HCT116 (cell line): ENCODE measurements at regions not wholly inside any gene's neighbourhood (a gene's known extent, or its start where the extent isn't known, plus 50 kb on each side); places are given as distances from the start of the nearest gene placed in this dataset.
"Not testable (repeated sequence)": the region's sequence is repeated elsewhere in the genome, so short reads cannot be mapped to it uniquely, and the experiment has no call there.

Experiments
- ATAC-seq: fragments of 200-7000 bp; cut with Tn5 transposase; 2 replicates; pipeline ENCODE4 v1.9.1; 2020; ENCODE audit warnings: mild to moderate bottlenecking, moderate library complexity
- BruUV-seq: library from RNA; stranded (reverse); fragments of 400-500 nt; replicated peaks from 2 replicates; lab custom pipeline; 2021; lab: Mats Ljungman, UMichigan
- CTCF ChIA-PET: fragments of 300-600 bp; sonication (Branson Sonifier 250); formaldehyde crosslinking; loops from one replicate; lab custom pipeline; 2021; ENCODE audit warnings: antibody characterized with exemption; lab: Charles Lee
- POLR2A ChIA-PET: fragments of 300-600, 350-600 bp; sonication (Branson Sonifier 250); formaldehyde crosslinking; loops from one replicate; lab custom pipeline; 2021; ENCODE audit warnings: antibody characterized with exemption; lab: Charles Lee
- RAD21 ChIA-PET, 2 experiments: fragments of 300-600 bp; sonication (Branson Sonifier 250); formaldehyde crosslinking; loops; one replicate each; lab custom pipeline; 2023; ENCODE audit warnings: low total read pairs in 2 of 2; ENCODE audit not compliant: uncharacterized antibody in 2 of 2, unreplicated experiment in 2 of 2, low non-redundant PET in 1 of 2; lab: Charles Lee
- DNase-seq: peaks from one replicate; pipeline ENCODE4 v3.0.0-alpha.2; 2010; ENCODE audit warnings: low read depth, low spot score
- H2AFZ ChIP-seq: fragments of 200-600 bp; shearing (Covaris generic), sonication (generic); 2 replicates; pipeline ENCODE4 v1.6.1; 2017; ENCODE audit warnings: low read depth, mixed run types, mixed read lengths, antibody characterized with exemption, low read length; ENCODE audit not compliant: poor library complexity, severe bottlenecking
- H3K27ac ChIP-seq: 2 replicates; pipeline ENCODE4 v1.5.1; 2012; ENCODE audit warnings: low read depth, low read length
- H3K27me3 ChIP-seq: fragments of 200-600 bp; sonication (generic); 2 replicates; pipeline ENCODE4 v1.6.1; 2016; ENCODE audit warnings: mixed run types, low read length, mixed read lengths; ENCODE audit not compliant: insufficient read depth
- H3K36me3 ChIP-seq, 2 experiments: fragments of 200-500 bp in 1 of 2; fragments of 200-600 bp in 1 of 2; sonication (Bioruptor generic) in 1 of 2; sonication (generic) in 1 of 2; 2 replicates each; pipeline versions ENCODE4 v1.5.1 to v1.6.1; 2014 to 2016; ENCODE audit warnings: low read length in 2 of 2, inconsistent platforms in 1 of 2, mixed read lengths in 1 of 2, mixed run types in 1 of 2; ENCODE audit not compliant: insufficient read depth in 2 of 2, control insufficient read depth in 1 of 2
- H3K4me1 ChIP-seq, 2 experiments: fragments of 200-600 bp in 1 of 2; sonication (generic) in 1 of 2; 2 replicates each; pipeline versions ENCODE4 v1.5.1 to v1.6.1; 2012 to 2017; ENCODE audit warnings: low read length in 2 of 2, inconsistent platforms in 1 of 2, mild to moderate bottlenecking in 1 of 2, mixed read lengths in 1 of 2, mixed run types in 1 of 2, moderate library complexity in 1 of 2; ENCODE audit not compliant: insufficient read depth in 2 of 2, control insufficient read depth in 1 of 2
- H3K4me2 ChIP-seq: fragments of 200-600 bp; sonication (generic); 2 replicates; pipeline ENCODE4 v1.6.1; 2017; ENCODE audit warnings: mixed run types, low read length, mixed read lengths
- H3K4me3 ChIP-seq, 2 experiments: fragments of 200-600 bp in 1 of 2; sonication (generic) in 1 of 2; replicated peaks in 1 of 2; 2 replicates each; pipeline ENCODE4 v1.5.1; 2011 to 2016; ENCODE audit warnings: low read length in 2 of 2, control low read depth in 1 of 2, low read depth in 1 of 2, mild to moderate bottlenecking in 1 of 2, mixed read lengths in 1 of 2, mixed run types in 1 of 2
- H3K79me2 ChIP-seq: fragments of 200-600 bp; sonication (generic); 2 replicates; pipeline ENCODE4 v1.6.1; 2017; ENCODE audit warnings: mild to moderate bottlenecking, mixed run types, low read length, moderate library complexity, mixed read lengths; ENCODE audit not compliant: insufficient read depth
- H3K9ac ChIP-seq: fragments of 200-600 bp; sonication (generic); 2 replicates; pipeline ENCODE4 v1.6.1; 2016; ENCODE audit warnings: low read length, mixed read lengths
- H3K9me2 ChIP-seq: fragments of 200-600 bp; sonication (generic), shearing (Covaris generic); 2 replicates; pipeline ENCODE4 v1.6.1; 2017; ENCODE audit warnings: mixed run types, mild to moderate bottlenecking, moderate library complexity; ENCODE audit not compliant: insufficient read depth
- H3K9me3 ChIP-seq, 2 experiments: fragments of 200-500 bp in 1 of 2; fragments of 200-600 bp in 1 of 2; sonication (Bioruptor generic) in 1 of 2; sonication (generic) in 1 of 2; 2 replicates each; pipeline ENCODE4 v1.6.1; 2014 to 2017; ENCODE audit warnings: low read length in 2 of 2, mixed read lengths in 2 of 2, inconsistent platforms in 1 of 2, low read depth in 1 of 2, mild to moderate bottlenecking in 1 of 2, mixed run types in 1 of 2, moderate library complexity in 1 of 2; ENCODE audit not compliant: control insufficient read depth in 1 of 2, insufficient read depth in 1 of 2
- H4K20me1 ChIP-seq: fragments of 200-600 bp; sonication (generic), shearing (Covaris generic); 2 replicates; pipeline ENCODE4 v1.6.1; 2017; ENCODE audit warnings: mixed run types, mild to moderate bottlenecking, moderate library complexity; ENCODE audit not compliant: insufficient read depth
- ATF3 ChIP-seq: IDR thresholded peaks from 2 replicates; pipeline ENCODE4 v1.6.1; 2012
- CEBPB ChIP-seq: IDR thresholded peaks from 2 replicates; pipeline ENCODE4 v1.6.1; 2012; ENCODE audit warnings: low read depth
- CTCF ChIP-seq, 3 experiments: fragments of 200-600 bp in 1 of 3; sonication (generic) in 1 of 3; IDR thresholded peaks in 2 of 3; conservative IDR thresholded peaks in 1 of 3; 2 replicates each; pipeline ENCODE4 v1.5.1; 2012 to 2017; ENCODE audit warnings: low read depth in 2 of 3, low read length in 2 of 3, antibody characterized with exemption in 1 of 3, borderline replicate concordance in 1 of 3, control low read depth in 1 of 3, mild to moderate bottlenecking in 1 of 3, mixed read lengths in 1 of 3, mixed run types in 1 of 3, moderate library complexity in 1 of 3; ENCODE audit not compliant: insufficient read depth in 1 of 3
- ELF1 ChIP-seq: IDR thresholded peaks from 2 replicates; pipeline ENCODE4 v1.6.1; 2012; ENCODE audit warnings: low read depth, borderline replicate concordance
- EZH2 ChIP-seq: fragments of 200-600 bp; sonication (generic); IDR thresholded peaks from 2 replicates; pipeline ENCODE4 v1.6.1; 2017; ENCODE audit warnings: antibody characterized with exemption, mixed run types
- EZH2phosphoT487 ChIP-seq: fragments of 200-600 bp; IDR thresholded peaks from 2 replicates; pipeline ENCODE4 v1.6.1; 2018; ENCODE audit warnings: antibody characterized with exemption, borderline replicate concordance
- JUND ChIP-seq: IDR thresholded peaks from 2 replicates; pipeline ENCODE4 v1.6.1; 2012
- POLR2A ChIP-seq: IDR thresholded peaks from 2 replicates; pipeline ENCODE4 v1.7.0; 2011; ENCODE audit warnings: borderline replicate concordance; ENCODE audit not compliant: insufficient read depth, insufficient read length; ENCODE audit errors: extremely low read depth
- SIN3A ChIP-seq: IDR thresholded peaks from 2 replicates; pipeline ENCODE4 v1.6.1; 2012; ENCODE audit warnings: low read depth
- YY1 ChIP-seq: IDR thresholded peaks from 2 replicates; pipeline ENCODE4 v1.6.1; 2011; ENCODE audit warnings: low read length, low read depth, moderate library complexity, mild to moderate bottlenecking; ENCODE audit not compliant: insufficient replicate concordance; ENCODE audit errors: extremely low read depth
- ZBTB33 ChIP-seq: IDR thresholded peaks from 2 replicates; pipeline ENCODE4 v1.6.1; 2011; ENCODE audit warnings: mild to moderate bottlenecking, low read length, moderate library complexity; ENCODE audit not compliant: insufficient replicate concordance; ENCODE audit errors: extremely low read depth
- ZFX ChIP-seq: fragments of 450-650 bp; IDR thresholded peaks from 2 replicates; pipeline ENCODE4 v1.6.1; 2017
- ZNF274 ChIP-seq: fragments of 200-500 bp; sonication (Bioruptor generic); IDR thresholded peaks from 2 replicates; pipeline ENCODE4 v1.6.1; 2014; ENCODE audit warnings: mild to moderate bottlenecking, low read depth, low read length, inconsistent platforms
- intact Hi-C: fragments of 100-400 bp; cut with micrococcal nuclease; formaldehyde crosslinking; loops from 2 replicates; pipeline ENCODE4 v1.10.0; 2022

GRCh38 chr10:64810046-64810445 lies 1288.8 kb downstream of the REEP3 start:
- not testable (repeated sequence) for H3K9ac ChIP-seq

GRCh38 chr10:64813391-64813790 lies 1292.2 kb downstream of the REEP3 start:
- Histone ChIP-seq H3K4me2 (no peak overlapping the region), H3K27ac (no peak overlapping the region), H3K4me3 (no peak overlapping the region), H3K9me3 (no peaks in the 10 kb centered on the region), H4K20me1 (no peaks in the 10 kb centered on the region), H3K4me1 (peaks cover 0 to 10% of the 10 kb centered on the region in 2 experiments; a peak in 2 of 4 replicates), H3K9me2 (no peaks in the 10 kb centered on the region), H3K9ac (no peak overlapping the region), H3K27me3 (no peaks in the 10 kb centered on the region), H3K36me3 (no peaks in the 10 kb centered on the region), H2AFZ (no peak overlapping the region), H3K79me2 (no peaks in the 10 kb centered on the region)
- ATAC-seq (no peak), DNase-seq (no peak)
- intact Hi-C loops, result no loop called here
- TF ChIP-seq SIN3A (no peak), EZH2phosphoT487 (no peak), CTCF (IDR thresholded peaks at IDR 0.05 in 2 of 3, conservative IDR thresholded peaks at IDR 0.05 in 1 of 3; ENCODE audit: borderline replicate concordance in 1 of 3, insufficient read depth in 1 of 3, low read depth in 2 of 3, low read length in 2 of 3) (no peak), ZBTB33 (no peak), ZNF274 (no peak), JUND (no peak), POLR2A (no peak), ELF1 (no peak), YY1 (no peak), EZH2 (no peak), ZFX (no peak), CEBPB (no peak), ATF3 (no peak)
- POLR2A ChIA-PET, result no interaction called here
- RAD21 ChIA-PET, result no interaction called here
- BruUV-seq, result no TSS peak
- CTCF ChIA-PET, result no interaction called here

More at GRCh38 chr10:64810046-64810445, 1288.8 kb downstream of the REEP3 start:
- BruUV-seq, H4K20me1 ChIP-seq, intact Hi-C loops, H2AFZ ChIP-seq, DNase-seq, H3K9me2 ChIP-seq, H3K27me3 ChIP-seq, POLR2A ChIA-PET, H3K9me3 ChIP-seq, H3K27ac ChIP-seq, H3K79me2 ChIP-seq, H3K4me1 ChIP-seq, H3K36me3 ChIP-seq, H3K4me3 ChIP-seq, CTCF ChIA-PET, RAD21 ChIA-PET: not testable (repeated sequence)
- peak overlapping the region; percentile 35; the same call in 1 of the 2 replicates for H3K4me2 ChIP-seq
- 0 out of 2 replicates have a peak, but pooled peaks have one; percentile 40 for ATAC-seq
